GM12892 (cell line): ENCODE measurements at regions not wholly inside any gene's neighbourhood (a gene's known extent, or its start where the extent isn't known, plus 50 kb on each side); places are given as distances from the start of the nearest gene placed in this dataset.

ENCODE experiments used
- DNase-seq: peaks from one replicate; pipeline ENCODE4 v3.0.0; 2011; ENCODE audit not compliant: insufficient read length
- FAIRE-seq: peaks from 2 replicates; lab custom pipeline; 2011; peaks lifted over from hg19 to GRCh38; lab: Jason Lieb, UNC
- POLR2A ChIP-seq: IDR thresholded peaks from 2 replicates; pipeline ENCODE4 v1.6.1; 2011; ENCODE audit warnings: low read depth, low read length, control low read depth
- POLR2AphosphoS5 ChIP-seq: IDR thresholded peaks from 2 replicates; pipeline ENCODE4 v1.6.1; 2011; ENCODE audit warnings: low read depth, low read length, control low read depth
- TAF1 ChIP-seq: IDR thresholded peaks from 2 replicates; pipeline ENCODE4 v1.6.1; 2011; ENCODE audit warnings: low read depth, mild to moderate bottlenecking, control low read depth, low read length, borderline replicate concordance

GRCh38 chr7:46189255-46189790, 268.3 kb upstream of the IGFBP3 start:
- TF ChIP-seq POLR2AphosphoS5 (no peak), TAF1 (no peak), POLR2A (no peak)
- DNase-seq (no peak), FAIRE-seq (no peak)

- DNase-seq = no peak
- no peak for TF ChIP-seq TAF1
- TF ChIP-seq POLR2AphosphoS5 = no peak
- no peak for TF ChIP-seq POLR2A
- FAIRE-seq = no peak
Observed at GRCh38 chr7:46186131-46186530, 265.1 kb upstream of the IGFBP3 start.

GRCh38 chr7:46179061-46179610, 258.1 kb upstream of the IGFBP3 start:
- FAIRE-seq = no peak
- no peak for DNase-seq
- TF ChIP-seq POLR2AphosphoS5 = no peak
- no peak for TF ChIP-seq POLR2A
- no peak for TF ChIP-seq TAF1

GRCh38 chr7:46178661-46179060, 257.6 kb upstream of the IGFBP3 start:
- FAIRE-seq = no peak
- no peak for DNase-seq
- TF ChIP-seq POLR2A (no peak), POLR2AphosphoS5 (no peak), TAF1 (no peak)

GRCh38 chr7:46177821-46178220, 256.7 kb upstream of the IGFBP3 start:
- FAIRE-seq (no peak), DNase-seq (no peak)
- TF ChIP-seq TAF1 = no peak
- no peak for TF ChIP-seq POLR2A
- TF ChIP-seq POLR2AphosphoS5 = no peak

GRCh38 chr7:46175221-46175620, 254.1 kb upstream of the IGFBP3 start:
- TF ChIP-seq POLR2AphosphoS5 = no peak
- no peak for TF ChIP-seq POLR2A
- no peak for TF ChIP-seq TAF1
- DNase-seq (no peak), FAIRE-seq (no peak)

GRCh38 chr7:46174196-46174580, 253.1 kb upstream of the IGFBP3 start:
- FAIRE-seq = no peak
- TF ChIP-seq TAF1 (no peak), POLR2A (no peak), POLR2AphosphoS5 (no peak)
- no peak for DNase-seq

GRCh38 chr7:46173476-46174195, 252.6 kb upstream of the IGFBP3 start:
- DNase-seq = no peak
- TF ChIP-seq POLR2A (no peak), TAF1 (no peak), POLR2AphosphoS5 (no peak)
- no peak for FAIRE-seq

- FAIRE-seq (no peak), DNase-seq (no peak)
- TF ChIP-seq POLR2AphosphoS5 = no peak
- TF ChIP-seq POLR2A = no peak
- TF ChIP-seq TAF1 = no peak
Observed at GRCh38 chr7:46170792-46171191, 249.7 kb upstream of the IGFBP3 start.

GRCh38 chr7:46170021-46170420, 248.9 kb upstream of the IGFBP3 start:
- DNase-seq (no peak), FAIRE-seq (no peak)

GRCh38 chr7:46169384-46169755, 248.3 kb upstream of the IGFBP3 start:
- no peak for FAIRE-seq
- TF ChIP-seq POLR2A (no peak), POLR2AphosphoS5 (no peak), TAF1 (no peak)
- DNase-seq = no peak

More at GRCh38 chr7:46170021-46170420, 248.9 kb upstream of the IGFBP3 start:
- TF ChIP-seq POLR2AphosphoS5 = no peak
- no peak for TF ChIP-seq TAF1
- TF ChIP-seq POLR2A = no peak
